ENCODE measurements at regions not wholly inside any gene's neighbourhood (a gene's known extent, or its start where the extent isn't known, plus 50 kb on each side); places are given as distances from the start of the nearest gene placed in this dataset.

GRCh38 chr7:152970481-152970880, 210.9 kb downstream of the ACTR3B start:
- no peak for TF ChIP-seq ZBTB7A (IDR thresholded peaks at IDR 0.05; ENCODE audit: low read depth)
- no peak for TF ChIP-seq EP300 (IDR thresholded peaks at IDR 0.05; ENCODE audit: borderline replicate concordance)
- TF ChIP-seq TCF12 (IDR thresholded peaks at IDR 0.05; ENCODE audit: low read depth): no peak
- TF ChIP-seq NFIC (IDR thresholded peaks at IDR 0.05): no peak
- no peak for TF ChIP-seq MAX (IDR thresholded peaks at IDR 0.05)
- TF ChIP-seq EGR1 (IDR thresholded peaks at IDR 0.05): no peak
- TF ChIP-seq, protein P1, sequence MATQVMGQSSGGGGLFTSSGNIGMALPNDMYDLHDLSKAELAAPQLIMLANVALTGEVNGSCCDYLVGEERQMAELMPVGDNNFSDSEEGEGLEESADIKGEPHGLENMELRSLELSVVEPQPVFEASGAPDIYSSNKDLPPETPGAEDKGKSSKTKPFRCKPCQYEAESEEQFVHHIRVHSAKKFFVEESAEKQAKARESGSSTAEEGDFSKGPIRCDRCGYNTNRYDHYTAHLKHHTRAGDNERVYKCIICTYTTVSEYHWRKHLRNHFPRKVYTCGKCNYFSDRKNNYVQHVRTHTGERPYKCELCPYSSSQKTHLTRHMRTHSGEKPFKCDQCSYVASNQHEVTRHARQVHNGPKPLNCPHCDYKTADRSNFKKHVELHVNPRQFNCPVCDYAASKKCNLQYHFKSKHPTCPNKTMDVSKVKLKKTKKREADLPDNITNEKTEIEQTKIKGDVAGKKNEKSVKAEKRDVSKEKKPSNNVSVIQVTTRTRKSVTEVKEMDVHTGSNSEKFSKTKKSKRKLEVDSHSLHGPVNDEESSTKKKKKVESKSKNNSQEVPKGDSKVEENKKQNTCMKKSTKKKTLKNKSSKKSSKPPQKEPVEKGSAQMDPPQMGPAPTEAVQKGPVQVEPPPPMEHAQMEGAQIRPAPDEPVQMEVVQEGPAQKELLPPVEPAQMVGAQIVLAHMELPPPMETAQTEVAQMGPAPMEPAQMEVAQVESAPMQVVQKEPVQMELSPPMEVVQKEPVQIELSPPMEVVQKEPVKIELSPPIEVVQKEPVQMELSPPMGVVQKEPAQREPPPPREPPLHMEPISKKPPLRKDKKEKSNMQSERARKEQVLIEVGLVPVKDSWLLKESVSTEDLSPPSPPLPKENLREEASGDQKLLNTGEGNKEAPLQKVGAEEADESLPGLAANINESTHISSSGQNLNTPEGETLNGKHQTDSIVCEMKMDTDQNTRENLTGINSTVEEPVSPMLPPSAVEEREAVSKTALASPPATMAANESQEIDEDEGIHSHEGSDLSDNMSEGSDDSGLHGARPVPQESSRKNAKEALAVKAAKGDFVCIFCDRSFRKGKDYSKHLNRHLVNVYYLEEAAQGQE (IDR thresholded peaks at IDR 0.05; ENCODE audit: low read depth): no peak
- no peak for TF ChIP-seq TAF1 (IDR thresholded peaks at IDR 0.05; ENCODE audit: low read depth)
- no peak for TF ChIP-seq CEBPB (IDR thresholded peaks at IDR 0.05)
- TF ChIP-seq CREB1 (IDR thresholded peaks at IDR 0.05; ENCODE audit: low read depth): no peak
- no peak for TF ChIP-seq FOXM1 (IDR thresholded peaks at IDR 0.05; ENCODE audit: borderline replicate concordance, low read depth)
- TF ChIP-seq, protein P2, sequence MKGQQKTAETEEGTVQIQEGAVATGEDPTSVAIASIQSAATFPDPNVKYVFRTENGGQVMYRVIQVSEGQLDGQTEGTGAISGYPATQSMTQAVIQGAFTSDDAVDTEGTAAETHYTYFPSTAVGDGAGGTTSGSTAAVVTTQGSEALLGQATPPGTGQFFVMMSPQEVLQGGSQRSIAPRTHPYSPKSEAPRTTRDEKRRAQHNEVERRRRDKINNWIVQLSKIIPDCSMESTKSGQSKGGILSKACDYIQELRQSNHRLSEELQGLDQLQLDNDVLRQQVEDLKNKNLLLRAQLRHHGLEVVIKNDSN (IDR thresholded peaks at IDR 0.05): no peak

DNA sequence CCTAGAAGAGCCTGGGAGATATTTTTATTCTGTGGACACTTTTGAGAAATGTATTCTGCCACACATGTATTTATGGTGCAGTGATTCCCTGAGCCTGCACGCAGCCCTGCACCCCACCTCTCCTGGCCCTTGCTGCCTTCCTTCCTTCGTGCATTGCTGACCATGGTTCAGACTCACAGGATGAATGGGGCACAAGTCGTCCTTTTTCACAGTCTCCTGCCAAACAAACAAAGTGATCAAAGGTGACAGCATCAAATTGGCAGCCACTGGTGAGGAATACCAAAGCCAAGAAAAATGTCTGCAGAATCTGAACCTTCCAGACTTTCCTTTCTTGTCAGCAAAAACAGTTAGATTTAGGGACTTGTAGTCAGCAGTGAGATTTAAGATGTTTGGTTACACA, 215.0 kb downstream of the ACTR3B start:
- no peak for TF ChIP-seq TCF12 (IDR thresholded peaks at IDR 0.05; ENCODE audit: low read depth)
- TF ChIP-seq NFIC (IDR thresholded peaks at IDR 0.05): no peak
- no peak for TF ChIP-seq CREB1 (IDR thresholded peaks at IDR 0.05; ENCODE audit: low read depth)

GRCh38 chr7:152975076-152975475, 215.5 kb downstream of the ACTR3B start:
- TF ChIP-seq EGR1 (IDR thresholded peaks at IDR 0.05) (no peak), CEBPB (IDR thresholded peaks at IDR 0.05) (no peak), NFIC (IDR thresholded peaks at IDR 0.05) (no peak), ZBTB7A (IDR thresholded peaks at IDR 0.05; ENCODE audit: low read depth) (no peak), MAX (IDR thresholded peaks at IDR 0.05) (no peak), TCF12 (IDR thresholded peaks at IDR 0.05; ENCODE audit: low read depth) (no peak), FOXM1 (IDR thresholded peaks at IDR 0.05; ENCODE audit: borderline replicate concordance, low read depth) (no peak), RAD21 (IDR thresholded peaks at IDR 0.05; ENCODE audit: low read depth) (no peak), CREB1 (IDR thresholded peaks at IDR 0.05; ENCODE audit: low read depth) (no peak), YY1 (IDR thresholded peaks at IDR 0.05; ENCODE audit: low read depth) (no peak), EP300 (IDR thresholded peaks at IDR 0.05; ENCODE audit: borderline replicate concordance) (no peak), TAF1 (IDR thresholded peaks at IDR 0.05; ENCODE audit: low read depth) (no peak)
- TF ChIP-seq, protein P1 (IDR thresholded peaks at IDR 0.05; ENCODE audit: low read depth): no peak
- TF ChIP-seq, protein P2 (IDR thresholded peaks at IDR 0.05): no peak

DNA sequence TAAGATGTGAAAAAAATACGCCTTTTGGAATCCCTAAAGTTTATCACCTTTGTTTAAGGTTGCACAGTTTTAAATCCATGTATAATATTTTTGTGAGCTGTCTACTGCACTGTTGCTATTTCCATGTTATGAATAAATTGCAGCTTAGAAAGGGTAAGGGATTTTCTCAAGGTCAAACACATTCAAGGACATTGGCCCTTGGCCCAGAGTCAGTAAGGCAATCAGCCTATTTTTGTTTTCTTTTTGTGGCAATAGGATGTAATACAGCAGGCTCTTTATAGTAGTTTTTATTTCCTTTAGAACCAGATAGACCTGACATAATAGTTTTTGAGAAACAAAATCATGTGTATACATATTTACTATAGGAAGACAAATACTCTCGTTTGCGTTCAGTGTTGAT, 219.8 kb downstream of the ACTR3B start:
- no peak for TF ChIP-seq CEBPB (IDR thresholded peaks at IDR 0.05)
- no peak for TF ChIP-seq FOXM1 (IDR thresholded peaks at IDR 0.05; ENCODE audit: borderline replicate concordance, low read depth)
- TF ChIP-seq TAF1 (IDR thresholded peaks at IDR 0.05; ENCODE audit: low read depth): no peak
- no peak for TF ChIP-seq ZBTB7A (IDR thresholded peaks at IDR 0.05; ENCODE audit: low read depth)
- TF ChIP-seq EGR1 (IDR thresholded peaks at IDR 0.05): no peak
- TF ChIP-seq, protein P1 (IDR thresholded peaks at IDR 0.05; ENCODE audit: low read depth): no peak
- TF ChIP-seq NFIC (IDR thresholded peaks at IDR 0.05): no peak
- TF ChIP-seq CREB1 (IDR thresholded peaks at IDR 0.05; ENCODE audit: low read depth): no peak
- TF ChIP-seq EP300 (IDR thresholded peaks at IDR 0.05; ENCODE audit: borderline replicate concordance): no peak
- TF ChIP-seq TEAD4 (IDR thresholded peaks at IDR 0.05): no peak
- TF ChIP-seq, protein P2 (IDR thresholded peaks at IDR 0.05): no peak
- TF ChIP-seq RAD21 (IDR thresholded peaks at IDR 0.05; ENCODE audit: low read depth): no peak
- no peak for TF ChIP-seq YY1 (IDR thresholded peaks at IDR 0.05; ENCODE audit: low read depth)
- TF ChIP-seq MAX (IDR thresholded peaks at IDR 0.05): no peak
- no peak for TF ChIP-seq TCF12 (IDR thresholded peaks at IDR 0.05; ENCODE audit: low read depth)
